Prostate gland (tissue), 2 donors: ENCODE measurements at regions not wholly inside any gene's neighbourhood (a gene's known extent, or its start where the extent isn't known, plus 50 kb on each side); places are given as distances from the start of the nearest gene placed in this dataset.

ENCODE experiments used
- POLR2A ChIP-seq: fragments of 450-650 bp; IDR thresholded peaks from one replicate; pipeline ENCODE4 v1.6.1; 2016; ENCODE audit warnings: antibody characterized with exemption, mild to moderate bottlenecking
- POLR2AphosphoS5 ChIP-seq: sonication (generic); formaldehyde crosslinking; IDR thresholded peaks from one replicate; pipeline ENCODE4 v1.6.1; 2017; ENCODE audit warnings: antibody characterized with exemption
- TF ChIP-seq, protein P1 (sequence below), 4 experiments: fragments of 200-600 bp in 2 of 4; fragments of 450-650 bp in 2 of 4; sonication (generic) in 2 of 4; IDR thresholded peaks; 1 replicate in 3 of 4; 2 replicates in 1 of 4; pipeline ENCODE4 v1.5.1; 2016 to 2019; ENCODE audit warnings: antibody characterized with exemption in 4 of 4, mild to moderate bottlenecking in 2 of 4, moderate library complexity in 2 of 4

GRCh38 chr15:47897525-47897924, 180.2 kb downstream of the SEMA6D start:
- TF ChIP-seq POLR2A (no peak), POLR2AphosphoS5 (no peak)
- TF ChIP-seq, protein P1, sequence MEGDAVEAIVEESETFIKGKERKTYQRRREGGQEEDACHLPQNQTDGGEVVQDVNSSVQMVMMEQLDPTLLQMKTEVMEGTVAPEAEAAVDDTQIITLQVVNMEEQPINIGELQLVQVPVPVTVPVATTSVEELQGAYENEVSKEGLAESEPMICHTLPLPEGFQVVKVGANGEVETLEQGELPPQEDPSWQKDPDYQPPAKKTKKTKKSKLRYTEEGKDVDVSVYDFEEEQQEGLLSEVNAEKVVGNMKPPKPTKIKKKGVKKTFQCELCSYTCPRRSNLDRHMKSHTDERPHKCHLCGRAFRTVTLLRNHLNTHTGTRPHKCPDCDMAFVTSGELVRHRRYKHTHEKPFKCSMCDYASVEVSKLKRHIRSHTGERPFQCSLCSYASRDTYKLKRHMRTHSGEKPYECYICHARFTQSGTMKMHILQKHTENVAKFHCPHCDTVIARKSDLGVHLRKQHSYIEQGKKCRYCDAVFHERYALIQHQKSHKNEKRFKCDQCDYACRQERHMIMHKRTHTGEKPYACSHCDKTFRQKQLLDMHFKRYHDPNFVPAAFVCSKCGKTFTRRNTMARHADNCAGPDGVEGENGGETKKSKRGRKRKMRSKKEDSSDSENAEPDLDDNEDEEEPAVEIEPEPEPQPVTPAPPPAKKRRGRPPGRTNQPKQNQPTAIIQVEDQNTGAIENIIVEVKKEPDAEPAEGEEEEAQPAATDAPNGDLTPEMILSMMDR (IDR thresholded peaks at IDR 0.05), result no peak
